ENCODE measurements at regions not wholly inside any gene's neighbourhood (a gene's known extent, or its start where the extent isn't known, plus 50 kb on each side); places are given as distances from the start of the nearest gene placed in this dataset.

- Histone ChIP-seq H3K4ac (ENCODE audit: low read depth, low read length) (no peak overlapping the region), H3K9me3 (ENCODE audit: control insufficient read depth, low read depth, low read length) (no peaks in the 10 kb centered on the region), H3K23ac (ENCODE audit: insufficient read length, low read depth, low read length) (no peak overlapping the region), H2BK15ac (ENCODE audit: low read depth, low read length) (no peak overlapping the region), H3K9ac (ENCODE audit: extremely low read depth, insufficient read length, low read length) (no peak overlapping the region), H3K4me2 (ENCODE audit: insufficient read depth, insufficient read length, low read length) (no peak overlapping the region), H3K79me1 (ENCODE audit: insufficient read depth, low read depth, low read length, poor library complexity, severe bottlenecking) (no peaks in the 10 kb centered on the region), H3K56ac (ENCODE audit: insufficient read length, low read depth, low read length) (no peak overlapping the region), H2BK120ac (ENCODE audit: low read depth, low read length, poor library complexity, severe bottlenecking) (no peak overlapping the region), H2BK5ac (ENCODE audit: insufficient read length, low read length) (no peak overlapping the region), H3K79me2 (ENCODE audit: insufficient read depth, low read length) (no peaks in the 10 kb centered on the region), H3K27ac (ENCODE audit: insufficient read length, low read depth, low read length) (no peak overlapping the region), H2BK20ac (ENCODE audit: low read depth, low read length, poor library complexity, severe bottlenecking) (no peak overlapping the region), H2AFZ (ENCODE audit: low read length) (no peak overlapping the region), H3T11ph (ENCODE audit: low read length) (no peak overlapping the region), H3K18ac (ENCODE audit: insufficient read length, low read depth, low read length) (no peak overlapping the region), H3K4me1 (ENCODE audit: insufficient read depth, low read length) (peaks cover 4% of the 10 kb centered on the region; the same call in 1 of the 2 replicates), H3K14ac (ENCODE audit: insufficient read depth, low read length) (no peak overlapping the region), H4K8ac (replicated peaks; ENCODE audit: insufficient read length, low read depth, low read length) (no peak overlapping the region), H3K27me3 (ENCODE audit: insufficient read depth, low read length) (no peaks in the 10 kb centered on the region), H2BK12ac (ENCODE audit: insufficient read length, low read depth, low read length) (no peak overlapping the region), H4K20me1 (ENCODE audit: control insufficient read depth, insufficient read depth, insufficient read length) (no peaks in the 10 kb centered on the region), H3K23me2 (ENCODE audit: insufficient read length, low read depth, low read length, poor library complexity, severe bottlenecking) (no peaks in the 10 kb centered on the region), H2AK5ac (ENCODE audit: insufficient read length, low read length) (no peak overlapping the region), H4K5ac (ENCODE audit: insufficient read length, low read depth, low read length) (no peak overlapping the region), H4K91ac (ENCODE audit: insufficient read length, low read depth, low read length) (no peak overlapping the region)
- peaks cover 10 to 11% of the 10 kb centered on the region in 2 experiments for H3K4me1 Mint-ChIP-seq
- no peaks in the 10 kb centered on the region for H3K36me3 Mint-ChIP-seq (ENCODE audit: insufficient read depth in 1 of 3, low read depth in 3 of 3)
- no peak for DNase-seq
- H3K9me3 Mint-ChIP-seq, result 0 out of 5 replicates have a peak, but pooled peaks cover 0 to 6% of the 10 kb centered on the region in 2 experiments
- H3K27me3 Mint-ChIP-seq (ENCODE audit: low read depth), result no peaks in the 10 kb centered on the region
- no peak overlapping the region for H3K27ac Mint-ChIP-seq
- no peak for TF ChIP-seq CTCF (conservative IDR thresholded peaks at IDR 0.05)
- H3K4me3 Mint-ChIP-seq, result no peak overlapping the region
Observed at GRCh38 chr2:220272656-220273055, 645.2 kb downstream of the SLC4A3 start.
